ENCODE measurements at regions not wholly inside any gene's neighbourhood (a gene's known extent, or its start where the extent isn't known, plus 50 kb on each side); places are given as distances from the start of the nearest gene placed in this dataset.
"Not testable (repeated sequence)": the region's sequence is repeated elsewhere in the genome, so short reads cannot be mapped to it uniquely, and the experiment has no call there.

DNA sequence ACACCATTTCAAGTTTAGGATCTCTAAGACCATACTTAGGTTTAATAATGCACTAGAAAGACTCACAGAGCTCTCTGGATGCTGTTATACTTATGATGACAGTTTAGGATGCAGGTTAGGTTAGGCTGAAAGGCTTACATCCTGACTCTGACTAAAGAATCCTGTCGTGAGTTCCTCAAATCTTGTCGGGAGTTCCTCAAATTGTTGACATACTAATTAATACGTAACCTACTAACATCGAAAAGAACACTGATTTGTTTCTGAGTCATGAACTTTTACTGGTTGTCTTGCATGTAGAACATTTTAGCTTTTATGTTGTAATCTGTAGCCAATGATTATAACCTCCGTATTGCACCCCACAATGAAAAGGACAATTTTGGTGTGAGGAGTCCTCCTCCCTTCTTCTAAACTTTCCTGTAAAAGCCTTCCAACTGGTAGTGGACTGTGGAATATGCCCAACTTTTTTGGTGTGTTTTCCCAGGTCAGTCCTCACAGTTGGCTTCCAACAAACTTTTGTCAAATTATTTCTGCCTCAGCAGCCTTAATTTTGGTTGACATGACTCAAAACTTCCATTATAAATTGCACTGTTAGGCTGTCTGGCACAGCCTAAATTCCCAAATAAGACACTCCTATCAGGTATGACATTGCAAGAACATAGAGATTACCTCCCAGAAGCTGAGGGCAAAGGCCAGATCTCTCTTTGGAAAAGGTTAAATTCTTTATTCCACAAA is 107.9 kb upstream of the PALMD start:
- no peak for DNase-seq (ENCODE audit: low spot score)

DNA sequence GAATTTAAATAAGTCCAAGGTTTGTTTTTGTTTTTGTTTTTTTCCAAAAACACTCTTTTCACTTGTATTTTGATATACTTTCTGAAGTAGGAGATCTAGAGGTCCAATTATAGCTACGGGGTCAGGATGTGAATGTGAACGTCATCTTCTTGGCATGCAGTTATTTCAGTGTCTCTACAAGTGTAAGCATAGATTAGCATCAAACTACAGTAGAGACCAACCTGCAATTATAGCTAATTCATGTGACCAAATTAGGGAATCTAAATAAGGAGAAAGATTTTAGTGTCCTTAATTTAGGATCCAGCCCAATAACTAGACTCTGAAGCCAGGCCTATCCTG is 107.3 kb upstream of the PALMD start:
- no peak for DNase-seq (ENCODE audit: low spot score)

DNA sequence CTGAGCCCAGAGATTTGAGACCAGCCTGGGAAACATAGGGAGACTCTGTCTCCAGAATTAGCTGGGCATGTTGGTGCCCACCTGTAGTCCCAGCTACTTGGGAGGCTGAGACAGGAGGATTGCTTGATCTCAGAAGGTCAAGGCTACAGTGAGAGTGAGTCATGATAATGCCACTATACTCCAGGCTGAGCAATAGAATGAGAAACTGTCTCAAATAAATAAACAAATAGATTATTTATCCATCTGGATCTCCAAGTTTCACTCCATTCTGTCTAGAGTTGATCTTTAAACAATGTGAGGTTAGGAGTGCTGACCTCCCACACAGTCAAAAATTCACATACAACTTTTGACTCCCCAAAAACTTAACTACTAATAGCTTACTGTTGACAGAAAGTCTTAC is 106.8 kb upstream of the PALMD start:
- DNase-seq (ENCODE audit: low spot score): no peak

DNA sequence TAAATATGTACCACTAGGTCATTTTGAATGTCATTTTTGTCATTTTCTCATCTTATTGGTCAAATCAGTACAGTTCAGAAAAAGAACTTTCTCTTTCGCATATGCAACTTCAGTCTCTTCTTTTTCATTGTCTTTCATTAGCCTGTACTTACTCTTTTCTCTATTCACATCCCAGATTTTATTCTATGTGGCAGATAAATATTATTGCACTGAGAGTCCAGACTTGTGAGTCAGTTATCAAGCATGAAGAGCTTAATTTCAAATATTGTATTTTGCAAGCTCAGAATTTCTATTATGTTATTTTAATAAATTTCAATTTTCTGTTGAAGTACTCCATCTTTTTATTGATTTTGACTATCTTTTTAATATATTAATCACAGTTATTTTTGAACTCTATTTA is 105.2 kb upstream of the PALMD start:
- no peak for DNase-seq (ENCODE audit: low spot score)

DNA sequence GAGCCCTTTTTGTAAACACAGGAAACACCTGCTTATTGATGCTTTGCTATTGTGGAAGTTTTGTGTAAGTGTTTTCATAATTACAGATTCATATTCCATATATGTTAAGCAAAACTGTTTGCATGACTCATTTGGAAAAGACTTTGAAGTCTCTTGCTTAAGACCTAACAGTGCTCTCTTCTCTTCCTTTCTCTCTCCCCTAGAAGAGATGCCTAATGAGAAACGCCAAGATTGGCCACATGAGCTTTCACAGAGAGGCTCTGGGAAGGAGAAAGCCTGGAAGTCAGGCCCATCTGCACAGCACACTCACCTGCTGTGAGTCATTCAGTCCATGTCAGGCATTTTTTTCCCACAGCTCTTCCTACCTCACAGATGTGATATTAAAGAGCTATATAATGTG is 101.6 kb upstream of the PALMD start:
- no peak for DNase-seq (ENCODE audit: low spot score)

- no peak for DNase-seq (ENCODE audit: low spot score)
Observed at GRCh38 chr1:99546432-99547416, 99.2 kb upstream of the PALMD start.

- no peak for DNase-seq (ENCODE audit: low spot score)
Observed at GRCh38 chr1:99548943-99549605, 96.8 kb upstream of the PALMD start.

GRCh38 chr1:99550198-99550597 is 95.7 kb upstream of the PALMD start:
- no peak for DNase-seq (ENCODE audit: low spot score)

- DNase-seq (ENCODE audit: low spot score): no peak
Observed at GRCh38 chr1:99551812-99552614, 93.9 kb upstream of the PALMD start.

GRCh38 chr1:99553301-99553700 is 92.6 kb upstream of the PALMD start:
- DNase-seq (ENCODE audit: low spot score): no peak

DNA sequence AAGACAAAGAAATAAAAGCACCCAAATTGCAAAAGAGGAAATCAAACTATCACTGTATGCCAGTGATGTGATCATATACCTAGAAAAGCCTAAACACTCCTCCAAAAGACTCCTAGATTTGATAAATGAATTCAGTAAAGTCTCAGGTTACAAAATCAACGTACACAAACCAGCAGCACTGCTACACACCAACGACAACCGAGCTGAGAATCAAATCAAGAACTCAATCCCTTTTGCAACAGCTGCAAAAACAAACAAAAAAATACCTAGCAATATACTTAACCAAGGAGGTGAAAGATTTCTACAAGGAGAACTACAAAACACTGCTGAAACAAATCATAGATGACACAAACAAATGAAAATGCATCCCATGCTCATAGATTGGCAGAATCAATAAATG is 92.1 kb upstream of the PALMD start:
- not testable (repeated sequence) for DNase-seq (ENCODE audit: low spot score)

DNA sequence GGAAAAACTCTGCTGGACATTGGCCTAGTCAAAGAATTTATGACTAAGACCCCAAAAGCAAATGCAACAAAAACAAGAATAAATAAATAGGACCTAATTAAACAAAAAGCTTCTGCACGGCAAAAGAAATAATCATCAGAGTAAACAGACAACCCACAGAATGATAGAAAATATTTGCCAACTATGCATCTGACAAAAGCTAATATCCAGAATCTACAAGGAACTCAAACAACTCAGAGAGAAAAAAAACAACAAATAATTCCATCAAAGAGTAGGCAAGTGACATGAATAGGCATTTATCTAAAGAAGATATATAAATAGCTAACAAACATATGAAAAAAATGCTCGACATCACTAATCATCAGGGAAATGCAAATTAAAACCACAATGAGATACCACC is 91.2 kb upstream of the PALMD start:
- DNase-seq (ENCODE audit: low spot score): no peak

GRCh38 chr1:99557546-99558202 is 88.2 kb upstream of the PALMD start:
- DNase-seq (ENCODE audit: low spot score): no peak

DNA sequence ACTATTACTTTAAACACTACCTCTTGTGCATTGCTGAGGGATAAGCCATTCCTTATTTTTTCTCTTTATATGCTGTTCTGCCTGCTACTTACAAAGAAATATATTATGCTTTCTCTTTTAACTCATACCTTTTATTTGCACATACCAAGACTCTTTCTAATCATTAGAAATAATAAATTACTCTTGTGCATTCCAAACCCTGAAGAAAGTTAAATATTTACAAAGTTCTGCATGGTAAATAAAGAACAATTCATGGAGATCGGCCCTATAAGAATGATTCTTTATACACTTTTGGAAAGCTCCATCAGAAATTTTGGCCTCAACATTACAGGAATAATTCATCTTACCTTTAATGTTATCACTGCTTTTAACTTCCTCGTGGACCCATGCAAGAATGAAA is 86.7 kb upstream of the PALMD start:
- no peak for DNase-seq (ENCODE audit: low spot score)

- no peak for DNase-seq (ENCODE audit: low spot score)
Observed at GRCh38 chr1:99560207-99561040, 85.5 kb upstream of the PALMD start.

- DNase-seq (ENCODE audit: low spot score): no peak
Observed at GRCh38 chr1:99561952-99562351, 84.0 kb upstream of the PALMD start.

DNA sequence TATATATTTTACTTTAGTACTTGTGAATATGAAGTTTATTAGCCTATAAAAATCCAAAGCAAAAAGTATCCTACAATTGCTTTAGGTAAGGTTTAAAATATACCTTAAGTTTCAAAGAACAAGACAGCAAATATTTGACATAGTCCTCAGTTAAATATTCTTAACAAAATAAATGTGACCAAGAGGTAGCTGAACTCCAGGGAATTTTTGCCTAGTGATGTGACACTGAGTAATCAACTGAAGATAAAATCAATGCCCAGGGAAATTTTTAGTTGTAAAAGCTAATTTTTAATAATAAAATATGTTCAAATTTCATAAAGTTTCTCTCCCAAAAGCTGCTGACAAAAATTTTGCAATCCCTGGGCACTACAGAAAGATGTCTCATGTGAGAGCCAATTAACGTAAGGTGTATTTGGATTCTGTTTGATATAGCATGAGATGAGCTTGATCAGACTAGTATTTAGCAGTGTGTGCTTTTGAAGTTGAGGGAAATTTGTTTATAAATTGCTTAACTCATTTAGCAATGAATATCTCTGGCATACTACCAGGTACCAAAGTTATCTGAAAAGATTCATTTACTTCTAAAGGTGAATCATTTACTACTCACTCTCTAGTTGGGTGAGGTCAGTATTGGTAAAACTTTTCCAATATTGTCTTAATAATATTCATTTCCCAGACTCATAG is 80.2 kb upstream of the PALMD start:
- no peak for DNase-seq (ENCODE audit: low spot score)

DNA sequence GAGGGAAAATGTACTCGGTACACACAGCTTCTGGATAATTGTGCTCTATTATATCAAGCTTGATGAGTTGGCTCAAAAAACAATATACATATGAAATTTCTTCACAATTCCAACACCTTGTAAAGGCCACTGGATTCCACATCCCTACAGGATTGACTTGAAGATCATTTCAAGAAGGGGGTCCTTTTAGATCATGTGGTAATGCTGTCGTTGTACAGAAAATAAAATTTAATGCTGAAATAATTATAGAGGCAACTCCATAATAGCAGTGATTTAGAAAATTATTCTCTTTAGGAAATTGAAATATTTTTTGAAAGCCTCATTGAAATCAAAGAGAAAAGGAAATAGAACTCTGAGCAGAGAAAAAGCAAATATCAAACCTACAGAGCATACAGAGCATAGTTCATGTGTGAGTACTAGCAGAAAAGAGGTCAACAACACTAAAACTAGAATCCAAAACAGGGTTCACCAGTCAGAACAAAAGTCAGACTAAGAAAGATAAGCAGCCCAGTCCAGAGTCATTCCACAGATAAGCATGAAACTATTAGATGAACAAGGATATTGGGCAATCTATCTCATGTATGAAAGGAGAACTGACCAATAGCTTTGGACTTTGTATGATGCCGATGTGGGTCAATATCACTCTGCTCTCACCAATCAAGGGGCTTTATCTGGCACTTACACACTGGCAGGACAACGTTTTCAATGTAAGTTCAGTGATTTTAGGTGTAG is 79.5 kb upstream of the PALMD start:
- DNase-seq (ENCODE audit: low spot score): no peak

- peak; percentile 4 for DNase-seq (ENCODE audit: low spot score)
Observed at GRCh38 chr1:99570486-99571089, 75.3 kb upstream of the PALMD start.

All from Ammon's horn (tissue), 1 donor.